ENCODE measurements at regions not wholly inside any gene's neighbourhood (a gene's known extent, or its start where the extent isn't known, plus 50 kb on each side); places are given as distances from the start of the nearest gene placed in this dataset.

GRCh38 chr7:120201290-120201689 is 71.7 kb upstream of the KCND2 start:
- Mint-ChIP-seq H3K27me3 (ENCODE audit: insufficient read depth, unreplicated experiment) (peaks cover 13% of the 10 kb centered on the region), H3K9me3 (ENCODE audit: unreplicated experiment) (no peaks in the 10 kb centered on the region), H3K36me3 (ENCODE audit: insufficient read depth, unreplicated experiment) (no peaks in the 10 kb centered on the region), H3K4me3 (ENCODE audit: unreplicated experiment) (no peak overlapping the region), H3K27ac (ENCODE audit: low read depth, unreplicated experiment) (no peak overlapping the region), H3K4me1 (ENCODE audit: insufficient read depth, unreplicated experiment) (no peaks in the 10 kb centered on the region)
- no peak for TF ChIP-seq CTCF (IDR thresholded peaks at IDR 0.05; ENCODE audit: unreplicated experiment)
- POLR2A ChIA-PET = no interaction called here
- BruUV-seq (replicated peaks) = no TSS peak
- no peak for DNase-seq (ENCODE audit: unreplicated experiment)
- CTCF ChIA-PET = interaction anchor here (0.7 kb wide), 1 partner anchor 455 kb away, joined by 3 read pairs; no protein-coding TSS in a partner anchor
- intact Hi-C loops (cut with micrococcal nuclease) = no loop called here

GRCh38 chr7:120205101-120205500 is 67.9 kb upstream of the KCND2 start:
- Mint-ChIP-seq H3K4me1 (ENCODE audit: insufficient read depth, unreplicated experiment) (no peaks in the 10 kb centered on the region), H3K27me3 (ENCODE audit: insufficient read depth, unreplicated experiment) (peaks cover 26% of the 10 kb centered on the region), H3K27ac (ENCODE audit: low read depth, unreplicated experiment) (no peak overlapping the region), H3K4me3 (ENCODE audit: unreplicated experiment) (no peak overlapping the region), H3K9me3 (ENCODE audit: unreplicated experiment) (no peaks in the 10 kb centered on the region), H3K36me3 (ENCODE audit: insufficient read depth, unreplicated experiment) (no peaks in the 10 kb centered on the region)
- CTCF ChIA-PET = no interaction called here
- no TSS peak for BruUV-seq (replicated peaks)
- no peak for TF ChIP-seq CTCF (IDR thresholded peaks at IDR 0.05; ENCODE audit: unreplicated experiment)
- POLR2A ChIA-PET = no interaction called here
- intact Hi-C loops (cut with micrococcal nuclease) = no loop called here
- DNase-seq (ENCODE audit: unreplicated experiment) = no peak

- Mint-ChIP-seq H3K27me3 (ENCODE audit: insufficient read depth, unreplicated experiment) (peaks cover 13% of the 10 kb centered on the region), H3K27ac (ENCODE audit: low read depth, unreplicated experiment) (no peak overlapping the region), H3K9me3 (ENCODE audit: unreplicated experiment) (no peaks in the 10 kb centered on the region), H3K36me3 (ENCODE audit: insufficient read depth, unreplicated experiment) (no peaks in the 10 kb centered on the region), H3K4me1 (ENCODE audit: insufficient read depth, unreplicated experiment) (no peaks in the 10 kb centered on the region), H3K4me3 (ENCODE audit: unreplicated experiment) (no peak overlapping the region)
- POLR2A ChIA-PET = no interaction called here
- intact Hi-C loops (cut with micrococcal nuclease) = no loop called here
- TF ChIP-seq CTCF (IDR thresholded peaks at IDR 0.05; ENCODE audit: unreplicated experiment) = no peak
- BruUV-seq (replicated peaks) = no TSS peak
- CTCF ChIA-PET = no interaction called here
- no peak for DNase-seq (ENCODE audit: unreplicated experiment)
Measured at GRCh38 chr7:120207037-120207436, 65.9 kb upstream of the KCND2 start.

GRCh38 chr7:120215654-120216053 is 57.3 kb upstream of the KCND2 start:
- no peak for DNase-seq (ENCODE audit: unreplicated experiment)
- Mint-ChIP-seq H3K9me3 (ENCODE audit: unreplicated experiment) (no peaks in the 10 kb centered on the region), H3K4me3 (ENCODE audit: unreplicated experiment) (no peak overlapping the region), H3K27me3 (ENCODE audit: insufficient read depth, unreplicated experiment) (peaks cover 12% of the 10 kb centered on the region), H3K4me1 (ENCODE audit: insufficient read depth, unreplicated experiment) (no peaks in the 10 kb centered on the region), H3K27ac (ENCODE audit: low read depth, unreplicated experiment) (no peak overlapping the region), H3K36me3 (ENCODE audit: insufficient read depth, unreplicated experiment) (no peaks in the 10 kb centered on the region)
- TF ChIP-seq CTCF (IDR thresholded peaks at IDR 0.05; ENCODE audit: unreplicated experiment) = no peak
- POLR2A ChIA-PET = no interaction called here
- CTCF ChIA-PET = no interaction called here
- intact Hi-C loops (cut with micrococcal nuclease) = no loop called here
- BruUV-seq (replicated peaks) = no TSS peak

All from MCF 10A (cell line).